H1 (cell line): ENCODE measurements at regions not wholly inside any gene's neighbourhood (a gene's known extent, or its start where the extent isn't known, plus 50 kb on each side); places are given as distances from the start of the nearest gene placed in this dataset.

ENCODE experiments used
- EZH2 ChIP-seq: fragments of 200-600 bp; sonication (generic); IDR thresholded peaks from 2 replicates; pipeline ENCODE4 v1.7.1; 2012; ENCODE audit warnings: low read depth, mild to moderate bottlenecking, moderate library complexity, low read length, inconsistent platforms; ENCODE audit not compliant: severe bottlenecking
- TAF1 ChIP-seq: IDR thresholded peaks from 2 replicates; pipeline ENCODE4 v1.6.1; 2011; ENCODE audit warnings: mild to moderate bottlenecking, low read depth, low read length
- TF ChIP-seq, protein P1 (sequence below), 3 experiments: IDR thresholded peaks; 1 replicate in 2 of 3; 2 replicates in 1 of 3; pipeline versions ENCODE4 v1.5.1 to v1.6.1; 2011; ENCODE audit warnings: low read length in 3 of 3, mild to moderate bottlenecking in 3 of 3, inconsistent platforms in 2 of 3, low read depth in 1 of 3, moderate library complexity in 1 of 3; ENCODE audit not compliant: insufficient read depth in 1 of 3; ENCODE audit errors: control extremely low read depth in 1 of 3
- TF ChIP-seq, protein P2 (sequence below): IDR thresholded peaks from 2 replicates; pipeline ENCODE4 v1.6.1; 2012; ENCODE audit warnings: inconsistent platforms

DNA sequence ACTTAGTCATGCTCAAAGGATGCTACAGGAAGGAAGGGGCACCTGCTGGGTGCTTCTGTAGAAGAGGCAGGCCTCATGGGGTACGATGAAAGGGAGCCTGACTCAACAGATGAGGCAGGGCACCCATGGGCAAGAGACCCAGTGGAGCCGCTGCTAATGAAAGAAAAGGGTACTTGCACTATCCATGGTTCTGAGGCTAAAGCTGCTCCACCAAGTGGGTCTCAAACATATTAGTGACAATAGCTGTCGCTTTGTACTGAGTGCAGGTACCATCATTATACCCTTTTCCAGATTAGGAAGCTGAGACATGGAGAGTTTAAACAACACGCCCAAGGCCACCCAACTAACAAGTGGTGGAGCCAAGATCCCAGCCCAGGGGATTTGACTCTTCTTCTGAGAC, 127.5 kb upstream of the SERPIND1 start:
- TF ChIP-seq, protein P1, sequence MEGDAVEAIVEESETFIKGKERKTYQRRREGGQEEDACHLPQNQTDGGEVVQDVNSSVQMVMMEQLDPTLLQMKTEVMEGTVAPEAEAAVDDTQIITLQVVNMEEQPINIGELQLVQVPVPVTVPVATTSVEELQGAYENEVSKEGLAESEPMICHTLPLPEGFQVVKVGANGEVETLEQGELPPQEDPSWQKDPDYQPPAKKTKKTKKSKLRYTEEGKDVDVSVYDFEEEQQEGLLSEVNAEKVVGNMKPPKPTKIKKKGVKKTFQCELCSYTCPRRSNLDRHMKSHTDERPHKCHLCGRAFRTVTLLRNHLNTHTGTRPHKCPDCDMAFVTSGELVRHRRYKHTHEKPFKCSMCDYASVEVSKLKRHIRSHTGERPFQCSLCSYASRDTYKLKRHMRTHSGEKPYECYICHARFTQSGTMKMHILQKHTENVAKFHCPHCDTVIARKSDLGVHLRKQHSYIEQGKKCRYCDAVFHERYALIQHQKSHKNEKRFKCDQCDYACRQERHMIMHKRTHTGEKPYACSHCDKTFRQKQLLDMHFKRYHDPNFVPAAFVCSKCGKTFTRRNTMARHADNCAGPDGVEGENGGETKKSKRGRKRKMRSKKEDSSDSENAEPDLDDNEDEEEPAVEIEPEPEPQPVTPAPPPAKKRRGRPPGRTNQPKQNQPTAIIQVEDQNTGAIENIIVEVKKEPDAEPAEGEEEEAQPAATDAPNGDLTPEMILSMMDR (IDR thresholded peaks at IDR 0.05; ENCODE audit: control extremely low read depth in 1 of 3, insufficient read depth in 1 of 3, low read depth in 1 of 3, low read length in 3 of 3) = no peak
- TF ChIP-seq TAF1 (no peak), EZH2 (no peak)
- TF ChIP-seq, protein P2, sequence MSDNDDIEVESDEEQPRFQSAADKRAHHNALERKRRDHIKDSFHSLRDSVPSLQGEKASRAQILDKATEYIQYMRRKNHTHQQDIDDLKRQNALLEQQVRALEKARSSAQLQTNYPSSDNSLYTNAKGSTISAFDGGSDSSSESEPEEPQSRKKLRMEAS = no peak
